Esophagus squamous epithelium (tissue), 4 donors: ENCODE measurements at regions not wholly inside any gene's neighbourhood (a gene's known extent, or its start where the extent isn't known, plus 50 kb on each side); places are given as distances from the start of the nearest gene placed in this dataset.

Source experiments
- CTCF ChIP-seq, 6 experiments: fragments of 450-650 bp in 4 of 6; fragments of 200-600 bp in 2 of 6; sonication (generic) in 2 of 6; IDR thresholded peaks; one replicate each; pipeline ENCODE4 v1.5.1; 2016 to 2019; ENCODE audit warnings: antibody characterized with exemption in 6 of 6, mild to moderate bottlenecking in 4 of 6, moderate library complexity in 4 of 6
- POLR2A ChIP-seq, 4 donors: fragments of 450-650 bp; IDR thresholded peaks; one replicate each; pipeline ENCODE4 v1.6.1; 2017; ENCODE audit warnings: antibody characterized with exemption in 4 of 4, mild to moderate bottlenecking in 4 of 4, moderate library complexity in 3 of 4

GRCh38 chr6:10081957-10082356, 332.9 kb downstream of the TFAP2A start:
- TF ChIP-seq CTCF (IDR thresholded peaks at IDR 0.05) (no peak), POLR2A (IDR thresholded peaks at IDR 0.05) (no peak)
